GM21515 (cell line): ENCODE measurements at regions not wholly inside any gene's neighbourhood (a gene's known extent, or its start where the extent isn't known, plus 50 kb on each side); places are given as distances from the start of the nearest gene placed in this dataset.
"Not testable (repeated sequence)": the region's sequence is repeated elsewhere in the genome, so short reads cannot be mapped to it uniquely, and the experiment has no call there.

Experiments
- ATAC-seq: cut with Tn5 transposase; IDR thresholded peaks from one replicate; pipeline ENCODE4 v1.9.1; 2021; ENCODE audit not compliant: unreplicated experiment

DNA sequence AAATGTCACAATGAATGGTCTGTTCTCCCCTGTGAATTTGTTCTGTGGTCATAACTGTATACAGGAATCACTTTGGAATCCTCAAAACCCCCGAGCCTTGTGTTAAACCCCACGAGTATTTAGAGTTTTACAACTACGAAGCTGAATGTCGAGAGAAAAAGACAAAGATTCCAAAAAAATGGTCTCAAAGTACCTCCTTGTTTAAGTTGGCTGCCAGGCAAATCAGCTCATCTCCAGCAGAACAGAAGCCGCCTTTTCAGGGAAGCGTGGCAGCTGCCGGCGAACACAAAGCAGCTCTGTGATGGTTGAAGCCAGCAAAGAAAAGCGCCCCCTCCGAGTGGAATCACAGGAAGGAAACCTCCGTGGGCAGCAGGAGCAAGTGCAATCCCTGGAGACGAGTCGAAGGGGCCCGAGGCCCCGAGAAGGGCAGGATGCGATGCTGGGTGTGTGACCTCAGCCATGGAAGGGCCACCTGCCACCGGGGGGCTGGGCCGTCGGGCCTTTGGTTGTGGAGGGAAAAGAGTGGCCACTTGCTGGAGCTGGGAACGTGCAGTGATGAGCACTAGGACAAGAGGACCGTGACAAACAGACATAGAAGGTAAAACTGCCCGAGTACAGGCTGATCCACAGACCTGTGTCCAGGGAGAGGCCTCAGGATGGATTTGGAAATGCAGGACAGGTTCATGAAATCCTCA, 706.4 kb downstream of the SEMA5A start:
- ATAC-seq, result no peak

DNA sequence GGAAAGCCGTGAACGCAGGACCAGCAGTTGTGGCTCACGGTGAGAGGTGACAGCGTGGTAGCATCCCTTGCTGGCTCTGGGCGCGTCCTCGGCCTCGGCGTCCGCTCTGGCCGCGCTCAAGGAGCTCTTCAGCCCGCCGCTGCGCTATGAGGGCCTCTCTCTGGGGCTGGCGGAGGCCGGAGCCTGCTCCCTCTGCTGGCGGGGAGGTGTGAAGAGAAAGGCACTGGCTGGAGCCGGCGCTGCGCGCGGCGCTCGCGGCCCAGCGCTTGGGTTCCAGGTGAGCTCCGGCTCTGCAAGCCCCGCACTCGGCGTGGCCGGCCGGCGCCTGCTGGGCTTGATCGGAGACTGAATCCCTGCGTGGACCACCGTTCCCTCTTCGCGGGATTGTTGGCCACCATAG, 705.6 kb downstream of the SEMA5A start:
- ATAC-seq, result no peak

DNA sequence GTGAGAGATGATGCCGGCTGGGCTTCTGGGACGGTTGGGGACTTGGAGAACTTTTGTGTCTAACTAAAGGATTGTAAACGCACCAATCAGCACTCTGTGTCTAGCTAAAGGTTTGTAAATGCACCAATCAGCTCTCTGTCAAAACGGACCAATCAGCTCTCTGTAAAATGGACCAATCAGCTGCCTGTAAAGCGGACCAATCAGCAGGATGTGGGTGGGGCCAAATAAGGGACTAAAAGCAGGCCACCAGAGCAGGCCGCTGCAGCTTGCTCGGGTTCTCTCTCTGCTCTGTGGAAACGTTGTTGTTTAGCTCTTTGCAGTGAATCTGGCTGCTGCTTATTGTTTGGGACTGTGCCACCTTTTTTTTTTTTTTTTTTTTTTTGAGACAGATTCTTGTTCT, 705.1 kb downstream of the SEMA5A start:
- not testable (repeated sequence) for ATAC-seq

DNA sequence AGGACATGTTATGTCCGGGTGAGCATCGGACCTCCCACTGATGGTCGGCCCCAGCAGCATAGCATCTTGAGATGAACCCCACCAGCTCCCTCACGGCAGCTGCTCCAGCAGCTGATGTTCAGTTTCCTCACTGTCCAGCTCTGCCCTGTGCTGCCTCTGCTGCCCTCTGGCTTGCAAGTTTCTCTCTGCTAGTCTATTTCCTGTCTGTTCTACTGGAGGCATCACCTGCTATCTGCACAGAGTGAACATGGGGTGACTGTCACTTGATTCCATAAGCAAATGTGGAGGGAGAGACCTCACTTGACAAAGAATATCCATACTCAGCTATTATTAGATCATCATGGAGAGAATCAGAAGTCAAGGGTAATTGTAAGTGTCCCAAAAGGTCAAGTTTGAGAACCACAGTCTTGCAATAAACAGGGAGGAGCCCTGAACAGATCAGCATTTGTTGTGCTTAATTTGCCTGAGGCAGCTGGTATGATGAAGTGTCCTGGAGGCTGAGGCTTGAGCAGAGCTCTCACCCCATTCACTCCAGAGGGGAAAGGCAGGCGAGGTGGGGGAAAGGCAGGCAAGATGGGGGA, 702.8 kb downstream of the SEMA5A start:
- no peak for ATAC-seq

DNA sequence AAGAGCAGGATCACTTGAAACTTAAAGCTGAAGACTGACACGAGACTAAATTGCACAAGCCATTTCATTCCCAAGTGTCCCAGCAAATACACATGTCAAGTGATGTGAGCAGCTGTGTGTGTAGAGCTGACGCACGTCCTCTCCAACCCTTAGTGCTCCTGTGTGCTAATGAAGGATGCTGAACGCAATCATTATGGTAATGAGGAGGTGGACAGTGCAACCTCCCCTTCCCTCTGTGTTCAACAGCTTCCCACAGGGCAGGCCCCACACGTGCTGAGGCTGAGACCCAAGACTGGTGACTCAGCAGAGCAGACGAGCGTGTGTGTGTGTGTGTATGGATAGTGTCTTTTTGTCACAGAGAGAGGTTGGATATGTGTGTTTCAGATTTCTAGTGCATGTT, 702.1 kb downstream of the SEMA5A start:
- no peak for ATAC-seq

DNA sequence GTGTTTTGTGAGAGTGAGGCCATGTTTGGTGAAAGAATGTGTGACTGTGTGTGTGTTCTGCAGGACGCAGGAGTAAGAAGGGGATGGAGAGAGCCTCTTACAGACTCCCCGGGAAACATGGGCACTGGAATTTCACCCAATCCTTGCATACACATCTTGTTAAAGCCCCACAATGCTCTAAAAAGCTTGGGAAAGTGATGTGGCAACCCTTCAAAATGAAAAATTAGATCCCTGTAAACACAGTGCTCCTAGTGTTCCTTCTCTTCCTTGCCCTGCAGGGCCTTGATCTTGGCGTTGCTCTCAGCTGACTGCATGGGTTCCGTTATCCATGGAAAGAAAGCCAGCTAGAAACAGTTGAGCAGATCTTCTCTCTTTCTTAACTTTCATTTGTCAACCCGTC, 701.7 kb downstream of the SEMA5A start:
- no peak for ATAC-seq

DNA sequence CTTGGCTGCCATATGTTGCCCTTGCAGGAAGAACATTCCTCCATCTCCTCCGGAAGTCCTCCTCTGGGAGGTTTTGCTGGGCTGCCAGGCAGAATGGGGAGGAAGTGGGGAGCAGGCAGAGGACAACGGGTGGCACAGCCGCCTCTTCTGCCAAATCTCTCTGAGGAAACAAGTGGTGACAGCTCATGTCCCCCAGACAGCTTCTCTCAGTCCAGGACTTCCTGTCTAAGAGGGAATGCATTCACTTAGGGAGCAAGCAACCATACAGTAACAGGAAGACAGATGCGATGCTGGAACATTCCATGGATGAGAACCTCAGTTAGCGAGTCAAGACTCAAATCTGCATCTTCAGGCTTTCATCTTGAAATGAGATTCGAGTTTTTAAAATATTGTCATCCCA, 701.0 kb downstream of the SEMA5A start:
- ATAC-seq, result no peak

DNA sequence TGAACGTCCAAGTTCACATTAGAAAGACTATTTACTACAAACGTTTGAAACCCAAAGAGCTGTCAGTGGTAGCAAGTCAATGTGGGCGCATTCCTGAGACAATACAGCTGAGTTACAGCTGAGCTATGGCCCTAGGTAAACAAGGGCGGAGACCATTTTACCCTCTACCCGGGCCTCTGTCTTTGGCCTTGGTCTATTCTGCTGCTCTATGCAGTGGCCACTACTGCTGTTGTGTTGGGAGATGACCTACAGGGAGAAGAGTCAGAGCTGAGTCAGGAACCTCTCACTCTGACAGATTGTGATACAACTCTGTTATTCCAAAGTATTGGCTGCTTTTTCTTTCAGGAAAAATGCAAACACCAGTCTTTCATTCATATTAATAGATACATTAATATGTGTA, 700.6 kb downstream of the SEMA5A start:
- ATAC-seq, result no peak

DNA sequence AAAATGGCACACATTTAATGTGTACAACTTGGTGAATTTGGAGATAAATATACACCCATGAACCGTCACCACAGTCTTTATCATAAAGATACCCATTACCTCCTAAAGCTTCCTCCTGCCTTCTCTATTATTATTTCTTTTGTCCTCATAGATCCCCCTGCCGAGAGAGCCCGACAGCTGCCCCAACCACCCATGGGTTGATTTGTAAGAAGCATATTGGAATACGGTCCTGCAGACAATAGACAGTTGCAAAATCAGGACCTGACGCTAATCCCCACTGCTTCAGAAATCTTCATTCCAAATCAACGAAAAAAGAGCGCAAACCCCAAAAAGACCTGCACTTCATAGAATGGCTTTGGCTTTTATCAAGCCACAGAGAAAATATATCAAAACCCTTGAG, 697.5 kb downstream of the SEMA5A start:
- ATAC-seq, result no peak

DNA sequence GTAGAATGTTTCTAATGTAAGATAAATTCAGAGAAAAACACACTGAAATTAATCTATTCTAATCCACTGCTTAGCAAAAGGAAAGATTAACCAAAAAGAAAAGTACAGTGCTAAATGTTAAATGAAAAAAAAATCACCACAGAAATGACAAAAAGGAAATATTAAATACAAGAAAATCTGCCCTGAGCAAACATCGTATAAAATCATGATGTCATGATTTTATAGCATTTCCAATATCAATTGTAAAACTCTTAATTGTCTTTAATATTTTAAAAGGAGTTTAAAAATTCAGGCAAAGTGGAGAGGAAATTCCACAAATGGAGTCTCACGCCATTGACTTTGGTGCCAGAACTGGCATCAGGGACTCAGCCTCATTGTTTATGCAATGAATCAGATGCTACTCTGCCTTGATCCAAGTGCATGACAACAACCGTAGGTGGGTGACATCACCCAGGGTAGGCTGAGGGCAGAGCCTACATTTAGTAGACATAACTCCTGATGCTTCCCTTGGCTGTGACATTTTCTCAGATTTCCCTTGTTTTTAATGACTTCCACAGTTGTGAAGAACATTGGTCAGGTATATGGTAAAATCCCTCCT, 696.8 kb downstream of the SEMA5A start:
- no peak for ATAC-seq

DNA sequence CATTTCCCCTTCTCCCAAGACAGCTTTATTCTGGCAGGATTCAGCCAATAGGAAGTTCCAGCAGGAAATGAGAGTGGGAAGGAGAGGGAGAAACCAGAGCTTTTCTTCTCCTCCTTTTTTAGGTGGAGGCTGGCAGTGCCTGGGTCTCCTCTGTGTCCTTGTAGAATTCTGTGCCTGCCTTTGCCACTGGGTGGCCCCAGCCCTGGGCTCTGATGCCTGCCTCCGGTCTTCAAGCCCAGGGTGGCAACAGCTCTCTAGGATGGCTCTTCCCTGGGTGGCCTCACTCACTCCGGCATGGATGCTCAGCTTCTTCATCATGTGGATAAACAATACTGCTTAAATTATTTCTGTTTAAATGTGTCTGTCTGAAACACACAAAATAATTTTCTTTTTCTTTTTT, 694.8 kb downstream of the SEMA5A start:
- ATAC-seq, result no peak

DNA sequence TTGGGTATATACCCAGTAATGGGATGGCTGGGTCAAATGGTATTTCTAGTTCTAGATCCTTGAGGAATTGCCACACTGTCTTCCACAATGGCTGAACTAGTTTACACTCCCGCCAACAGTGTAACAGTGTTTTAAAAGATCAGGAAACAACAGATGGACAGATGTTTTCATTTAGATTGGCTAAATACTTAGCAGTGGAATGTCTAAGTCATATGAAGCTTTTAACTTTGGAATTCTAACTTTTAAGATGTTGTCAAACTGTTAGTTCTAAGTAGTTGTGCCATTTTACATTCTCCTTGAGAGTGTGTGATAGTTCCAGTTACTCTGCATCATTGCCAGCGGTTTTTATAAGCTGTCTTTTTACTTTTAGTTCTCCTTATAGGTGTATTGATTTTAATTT, 688.8 kb downstream of the SEMA5A start:
- ATAC-seq, result no peak

DNA sequence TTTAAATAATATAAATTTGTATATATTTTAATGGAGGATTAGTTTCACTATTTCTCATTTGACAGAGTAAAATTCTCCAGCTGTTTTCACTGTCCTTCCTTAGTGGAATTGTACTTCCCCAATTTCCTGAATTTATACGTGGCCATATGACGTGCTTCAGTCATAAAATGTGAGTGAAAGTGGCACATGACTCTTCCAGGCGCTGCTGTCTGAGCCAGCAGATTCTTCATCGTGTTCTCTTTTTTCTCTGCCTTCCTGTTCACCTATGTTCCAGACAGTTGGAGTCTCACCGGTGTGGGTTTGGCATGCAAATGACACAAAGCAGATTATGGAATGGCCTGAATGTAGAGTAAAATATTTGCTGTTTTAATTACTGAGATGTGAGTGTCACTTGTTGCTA, 684.1 kb downstream of the SEMA5A start:
- ATAC-seq, result no peak

DNA sequence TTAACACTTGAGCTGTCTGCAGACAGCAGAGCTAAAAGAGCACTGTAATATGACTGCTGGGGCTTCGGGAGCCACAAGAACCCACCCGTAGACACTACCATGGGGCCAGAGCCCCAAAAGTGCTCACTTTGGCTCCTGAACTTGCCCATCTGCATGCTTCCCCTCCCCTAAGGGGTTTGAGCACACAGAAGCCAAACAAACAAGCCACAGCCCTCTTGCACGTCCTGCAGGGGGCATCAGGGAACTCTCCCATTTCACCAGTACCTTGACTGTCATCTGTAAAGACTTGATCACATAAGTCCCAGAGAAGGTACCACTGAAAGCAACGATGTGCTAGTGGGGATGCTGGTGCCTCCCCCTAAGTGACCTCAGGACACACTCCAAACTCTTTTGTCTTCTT, 681.8 kb downstream of the SEMA5A start:
- no peak for ATAC-seq

DNA sequence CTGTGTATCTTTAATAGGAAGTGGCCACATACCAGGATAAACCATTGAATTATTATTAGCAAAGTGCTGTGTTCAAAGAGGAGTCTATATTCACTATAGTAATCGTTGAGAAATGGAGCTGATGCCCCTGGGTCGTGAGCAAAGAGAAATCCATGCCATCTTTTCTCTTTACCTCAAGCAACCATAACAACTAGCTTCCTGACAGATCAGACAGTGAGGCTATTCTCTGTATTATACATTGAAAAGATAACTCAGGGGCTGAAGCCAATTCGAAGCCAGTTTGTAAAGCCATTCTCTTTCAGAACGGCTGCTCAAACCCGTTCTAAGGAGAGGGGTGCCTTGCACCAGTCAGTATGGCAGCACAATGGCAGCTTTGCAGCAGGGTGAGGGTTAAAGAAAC, 680.6 kb downstream of the SEMA5A start:
- no peak for ATAC-seq

DNA sequence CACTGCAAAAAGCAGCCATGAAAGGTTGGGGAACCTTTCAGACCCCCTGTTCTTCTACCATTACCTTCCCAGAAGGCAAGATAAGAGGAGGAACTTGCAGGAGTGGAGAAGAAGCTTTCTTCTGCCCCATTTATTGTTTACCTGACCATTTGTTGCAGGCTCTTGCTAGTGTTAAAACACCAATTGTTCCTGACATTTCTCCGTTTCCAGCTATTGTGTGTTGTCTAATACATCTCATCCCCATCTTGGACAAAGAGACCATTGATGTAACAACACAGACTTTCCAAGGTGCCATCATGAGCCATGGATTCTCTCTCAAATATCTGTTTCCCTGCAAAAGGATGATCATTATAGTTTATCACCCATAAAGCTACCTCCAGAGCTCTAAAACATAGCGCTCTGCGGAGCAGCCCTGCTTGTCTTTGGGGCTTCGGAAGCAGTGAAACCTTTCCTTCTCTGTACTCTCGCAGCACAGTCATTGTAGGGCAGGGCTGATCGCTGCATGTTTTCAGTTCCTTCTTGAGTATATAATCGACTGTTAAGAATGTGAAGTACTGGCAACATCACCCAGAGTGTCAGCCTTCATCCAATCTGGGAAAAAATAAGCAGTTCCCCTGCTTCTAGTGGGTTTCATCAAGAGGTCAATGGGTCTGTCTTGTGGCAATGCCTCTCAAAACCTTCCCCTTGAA, 680.0 kb downstream of the SEMA5A start:
- ATAC-seq, result no peak

DNA sequence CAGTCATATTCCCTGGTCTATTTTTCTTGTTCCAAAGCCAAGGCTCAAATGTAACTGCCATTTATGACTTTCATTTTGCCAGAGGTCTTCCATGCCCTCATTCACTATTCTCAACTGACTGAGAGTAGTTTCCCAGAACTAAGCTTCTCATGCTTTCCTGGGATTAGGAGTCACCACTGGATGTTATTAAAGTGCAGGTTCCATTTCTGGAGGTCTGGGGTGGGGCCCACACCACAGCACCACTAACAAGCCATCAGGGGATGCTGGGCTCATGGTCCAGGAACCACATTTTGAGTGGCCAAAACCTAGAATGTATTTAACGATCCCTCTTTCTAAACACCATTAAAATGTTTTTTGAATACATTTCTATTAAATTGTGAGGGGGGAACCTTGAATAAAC, 677.6 kb downstream of the SEMA5A start:
- no peak for ATAC-seq

DNA sequence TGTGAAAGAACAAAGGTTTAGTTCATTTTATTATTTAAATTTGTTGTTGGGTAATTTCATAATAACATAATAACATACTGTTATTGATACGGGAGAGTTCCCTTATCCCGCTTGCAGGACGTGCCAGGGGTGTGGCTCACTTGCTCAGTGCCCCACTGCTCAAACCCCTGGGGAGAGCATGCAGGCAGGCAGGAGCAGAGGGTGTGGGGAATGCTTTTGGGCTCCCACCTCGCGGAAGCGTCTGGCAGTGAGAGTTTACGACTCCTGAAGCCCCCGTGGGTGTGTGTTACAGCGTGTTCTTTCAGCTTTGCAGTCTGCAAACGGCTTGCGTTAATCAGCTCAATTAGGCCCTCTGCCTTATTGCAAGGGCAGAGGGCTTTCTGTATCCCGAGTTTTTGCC, 675.9 kb downstream of the SEMA5A start:
- no peak for ATAC-seq

DNA sequence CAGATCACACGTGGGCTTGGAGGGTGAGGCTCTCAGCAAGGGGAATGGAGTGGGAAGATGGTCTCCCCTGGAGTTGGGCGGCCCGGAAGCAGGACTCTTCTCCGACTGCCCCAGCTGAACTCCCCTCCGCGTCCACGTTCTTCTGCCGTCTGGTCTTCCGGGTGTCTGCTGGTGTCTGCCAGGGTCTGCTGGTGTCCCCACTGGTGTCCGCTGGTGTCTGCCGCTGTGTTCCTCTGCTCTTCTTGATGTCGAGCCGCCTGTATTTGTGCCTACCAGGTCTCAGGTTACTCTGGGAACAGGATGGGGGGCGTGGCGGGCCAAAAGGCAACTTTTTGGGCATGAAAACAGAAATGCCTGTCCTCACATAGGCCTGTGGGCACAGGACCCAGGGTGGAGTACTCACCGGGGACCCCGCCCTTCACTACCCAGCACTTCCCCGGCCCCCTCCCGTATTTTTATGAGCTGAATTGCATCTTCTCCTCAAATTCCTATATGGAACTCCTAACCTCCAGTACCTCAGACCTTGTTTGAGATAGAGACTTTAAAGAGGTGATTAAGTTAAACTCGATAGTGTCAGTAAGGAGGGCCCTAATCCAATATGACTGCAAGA, 675.4 kb downstream of the SEMA5A start:
- ATAC-seq, result no peak

DNA sequence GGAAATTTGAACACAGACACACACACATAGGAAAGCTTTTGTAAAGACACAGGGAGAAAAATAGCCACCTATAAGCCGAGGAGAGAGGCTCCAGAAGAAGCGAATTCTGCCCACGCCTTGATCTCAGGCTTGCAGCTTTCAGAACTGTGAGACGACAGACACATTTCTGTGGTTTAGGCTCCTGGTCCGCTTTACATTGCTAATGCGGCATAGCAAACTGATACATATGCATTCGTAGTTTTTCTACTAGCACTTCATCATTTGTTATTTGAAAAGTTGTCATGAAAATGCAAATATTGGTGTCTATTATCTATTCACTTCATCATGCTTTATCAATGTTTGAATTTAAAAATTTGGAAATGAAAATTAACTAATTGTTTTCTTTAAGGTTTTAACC, 674.9 kb downstream of the SEMA5A start:
- no peak for ATAC-seq

DNA sequence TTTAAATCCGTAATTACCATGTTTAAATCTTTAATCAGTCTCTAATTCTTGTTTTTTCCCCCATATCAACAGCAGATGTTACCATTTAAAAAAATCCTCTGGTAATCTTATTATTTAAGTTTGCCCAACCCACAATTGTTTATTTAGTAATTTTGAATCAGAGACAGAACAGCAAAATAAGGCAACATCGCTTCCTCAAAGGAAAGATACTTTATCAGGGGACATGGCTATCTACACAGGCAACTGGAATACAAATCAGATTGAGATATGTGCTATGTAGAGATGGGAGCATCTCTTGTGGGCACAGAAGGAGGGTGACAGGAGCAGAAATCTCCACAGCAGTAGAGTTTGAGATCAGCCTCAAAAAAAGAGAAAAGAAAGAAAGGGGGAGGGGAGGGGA, 674.4 kb downstream of the SEMA5A start:
- ATAC-seq, result no peak

DNA sequence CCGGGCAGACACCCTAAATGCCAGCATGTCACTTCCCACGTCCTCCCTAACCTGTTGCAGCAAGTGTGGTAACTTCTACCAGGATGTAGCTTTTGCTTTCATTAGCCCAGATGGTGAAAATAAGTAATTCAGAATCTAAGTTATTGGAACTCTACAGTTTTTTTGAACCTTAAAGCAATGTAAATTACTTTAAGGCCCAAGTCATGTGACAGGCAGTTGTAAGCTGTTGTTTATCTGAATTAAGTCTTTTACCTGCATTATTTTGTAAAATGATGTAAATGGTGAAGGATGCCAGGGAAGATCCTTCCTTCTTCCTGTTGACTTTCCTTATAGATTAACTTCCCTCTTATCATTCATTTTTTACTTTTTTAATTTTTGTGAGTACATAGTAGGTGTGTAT, 670.2 kb downstream of the SEMA5A start:
- no peak for ATAC-seq
